Testis (tissue), 2 donors: ENCODE measurements at regions not wholly inside any gene's neighbourhood (a gene's known extent, or its start where the extent isn't known, plus 50 kb on each side); places are given as distances from the start of the nearest gene placed in this dataset.
A peak's percentile ranks its signal among the peaks of the same experiment; 100 is the strongest.

Experiments
- DNase-seq: peaks from one replicate; pipeline ENCODE4 v3.0.0-alpha.2; 2019
- H3K27ac ChIP-seq, 2 donors: fragments of 200-600 bp; sonication (generic); one replicate each; pipeline ENCODE4 v1.5.1; 2019
- H3K27me3 ChIP-seq: fragments of 200-600 bp; sonication (generic); one replicate; pipeline ENCODE4 v1.5.1; 2019
- H3K36me3 ChIP-seq: fragments of 200-600 bp; sonication (generic); one replicate; pipeline ENCODE4 v1.5.1; 2017; ENCODE audit warnings: low read depth; ENCODE audit errors: missing control alignments
- H3K4me1 ChIP-seq: fragments of 200-600 bp; sonication (generic); one replicate; pipeline ENCODE4 v1.5.1; 2019
- H3K4me3 ChIP-seq, 2 donors: fragments of 200-600 bp; sonication (generic); one replicate each; pipeline ENCODE4 v1.5.1; 2017 to 2019
- H3K9me3 ChIP-seq: fragments of 200-600 bp; sonication (generic); one replicate; pipeline ENCODE4 v1.5.1; 2017
- CTCF ChIP-seq, 3 experiments: fragments of 450-650 bp in 2 of 3; fragments of 200-600 bp in 1 of 3; sonication (generic) in 1 of 3; IDR thresholded peaks; one replicate each; pipeline ENCODE4 v1.5.1; 2016 to 2019; ENCODE audit warnings: antibody characterized with exemption in 3 of 3, mild to moderate bottlenecking in 2 of 3, moderate library complexity in 1 of 3
- POLR2A ChIP-seq: fragments of 450-650 bp; IDR thresholded peaks from one replicate; pipeline ENCODE4 v1.6.1; 2017; ENCODE audit warnings: antibody characterized with exemption, mild to moderate bottlenecking, moderate library complexity
- WGBS, 2 donors: methylation state at CpG; one replicate each; pipeline ENCODE4 v1.1.5; 2018; 5-methylcytosine and 5-hydroxymethylcytosine counted together
- intact Hi-C: fragments of 100-400 bp; cut with DNase I; formaldehyde crosslinking; loops from one replicate; pipeline ENCODE4 v1.15.1; 2023; ENCODE audit warnings: low total_unique reads

- Histone ChIP-seq H3K36me3 (no peaks in the 10 kb centered on the region), H3K27me3 (no peaks in the 10 kb centered on the region), H3K27ac (no peak overlapping the region), H3K9me3 (no peaks in the 10 kb centered on the region), H3K4me1 (peaks cover 4% of the 10 kb centered on the region), H3K4me3 (no peak overlapping the region)
- TF ChIP-seq CTCF (IDR thresholded peaks at IDR 0.05) (no peak), POLR2A (no peak)
- intact Hi-C loops, result no loop called here
- WGBS, 2 donors, result 64 to 76% methylated on average over 2 to 6 of the region's 6 CpGs
- no peak for DNase-seq
Observed at GRCh38 chr11:45017329-45017728, 66.6 kb upstream of the TP53I11 start.

DNA sequence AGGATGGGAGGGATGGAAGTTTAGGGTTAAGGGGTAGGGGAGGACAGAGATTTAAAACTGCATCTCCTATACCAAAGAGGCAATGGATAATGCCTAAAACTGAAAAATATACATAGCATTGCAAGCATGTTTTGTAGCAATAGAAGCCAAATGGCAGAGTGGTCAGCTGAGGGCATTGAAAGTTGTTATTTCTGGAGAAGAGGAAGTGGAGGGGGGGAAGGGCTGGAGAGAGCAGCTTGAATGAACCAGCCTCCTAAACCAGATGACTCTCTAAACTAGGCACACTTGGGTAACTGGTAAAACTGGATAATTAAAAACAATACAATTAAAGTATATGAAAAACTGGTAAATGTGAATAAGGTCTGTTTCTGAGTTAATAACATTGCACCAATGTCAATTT lies 70.3 kb upstream of the TP53I11 start:
- Histone ChIP-seq H3K36me3 (no peaks in the 10 kb centered on the region), H3K27ac (no peak overlapping the region), H3K4me1 (peaks cover 4% of the 10 kb centered on the region), H3K4me3 (no peak overlapping the region), H3K27me3 (no peaks in the 10 kb centered on the region), H3K9me3 (no peaks in the 10 kb centered on the region)
- intact Hi-C loops, result no loop called here
- DNase-seq, result peak; percentile 36
- TF ChIP-seq POLR2A, result no peak

DNA sequence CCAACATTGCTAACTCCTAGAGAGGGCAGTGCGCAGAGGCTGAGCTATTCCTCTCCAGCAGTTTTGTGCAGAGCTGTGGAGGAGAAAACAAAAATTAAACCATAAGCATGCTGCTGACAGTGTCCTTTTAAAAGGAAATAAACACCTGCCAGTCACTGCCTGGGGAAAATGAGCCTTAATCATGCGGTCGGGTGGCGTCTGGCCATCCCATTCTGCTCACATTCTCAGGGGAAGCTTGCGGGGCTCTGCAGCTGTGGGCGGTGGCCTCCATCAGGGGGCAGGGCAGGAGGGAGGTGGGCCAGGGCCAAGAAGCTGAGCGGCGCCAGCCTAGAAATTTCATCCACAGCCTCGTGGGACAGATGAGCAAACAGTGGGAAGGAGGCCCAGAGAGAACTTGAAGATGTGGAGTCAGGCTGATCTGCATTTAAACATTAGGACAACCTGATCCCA lies 71.0 kb upstream of the TP53I11 start:
- intact Hi-C loops, result no loop called here
- H3K4me3 ChIP-seq, result no peak overlapping the region
- WGBS, 2 donors, result 33 to 34% methylated on average over 9 of the region's 9 CpGs
- H3K9me3 ChIP-seq, result no peaks in the 10 kb centered on the region
- H3K36me3 ChIP-seq, result no peaks in the 10 kb centered on the region
- no peak overlapping the region for H3K27ac ChIP-seq
- no peaks in the 10 kb centered on the region for H3K27me3 ChIP-seq
- peaks cover 4% of the 10 kb centered on the region for H3K4me1 ChIP-seq
- peak; percentile 71 for DNase-seq
- no peak for TF ChIP-seq POLR2A
- TF ChIP-seq CTCF (IDR thresholded peaks at IDR 0.05), result no peak

- Histone ChIP-seq H3K9me3 (no peaks in the 10 kb centered on the region), H3K27me3 (no peaks in the 10 kb centered on the region), H3K4me3 (no peak overlapping the region), H3K27ac (no peak overlapping the region), H3K36me3 (no peaks in the 10 kb centered on the region), H3K4me1 (peaks cover 4% of the 10 kb centered on the region)
- DNase-seq, result no peak
- WGBS, 2 donors, result 72 to 82% methylated on average over 9 of the region's 9 CpGs
- intact Hi-C loops, result no loop called here
- no peak for TF ChIP-seq CTCF (IDR thresholded peaks at IDR 0.05)
- TF ChIP-seq POLR2A, result no peak
Observed at GRCh38 chr11:45022294-45023064, 71.8 kb upstream of the TP53I11 start.

GRCh38 chr11:45023065-45023365 lies 72.3 kb upstream of the TP53I11 start:
- no peaks in the 10 kb centered on the region for H3K36me3 ChIP-seq
- no peak for TF ChIP-seq POLR2A
- TF ChIP-seq CTCF (IDR thresholded peaks at IDR 0.05), result no peak
- DNase-seq, result no peak
- H3K4me3 ChIP-seq, result no peak overlapping the region
- no peaks in the 10 kb centered on the region for H3K9me3 ChIP-seq
- no peaks in the 10 kb centered on the region for H3K27me3 ChIP-seq
- intact Hi-C loops, result no loop called here
- peaks cover 4% of the 10 kb centered on the region for H3K4me1 ChIP-seq
- H3K27ac ChIP-seq, result no peak overlapping the region
- WGBS, 2 donors, result 60 to 78% methylated on average over 5 of the region's 5 CpGs
